T-helper 1 cell treated with Interleukin-12 subunit alpha and Interleukin-12 subunit beta and Interleukin-4 antibody, amounts not matched to agents 30 ng/mL and 1 ng/mL, for 36 hours (primary cell): ENCODE measurements at regions not wholly inside any gene's neighbourhood (a gene's known extent, or its start where the extent isn't known, plus 50 kb on each side); places are given as distances from the start of the nearest gene placed in this dataset.

Experiments
- intact Hi-C: fragments of 100-400 bp; cut with micrococcal nuclease; formaldehyde crosslinking; loops from one replicate; pipeline ENCODE4 v1.15.1; 2024

DNA sequence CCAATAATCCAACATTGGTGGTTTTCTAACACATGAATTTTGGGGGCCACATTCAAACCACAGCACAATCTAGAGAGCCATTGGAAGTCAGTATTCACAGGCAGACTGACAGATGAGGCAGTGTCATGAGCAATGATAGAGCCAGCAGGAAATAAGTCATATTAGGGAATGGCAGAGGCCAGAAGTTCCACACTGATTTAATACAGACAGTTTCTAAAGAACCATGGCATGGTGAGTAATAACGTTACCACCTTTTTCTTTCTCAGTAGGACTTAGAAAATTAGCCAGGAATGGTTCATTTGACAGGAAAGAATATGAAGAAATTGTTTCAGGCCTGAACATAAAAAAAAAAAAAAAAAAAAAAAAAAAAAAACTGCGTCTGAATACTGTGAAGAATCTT is 210.3 kb downstream of the GPAM start:
- intact Hi-C loops = no loop called here

DNA sequence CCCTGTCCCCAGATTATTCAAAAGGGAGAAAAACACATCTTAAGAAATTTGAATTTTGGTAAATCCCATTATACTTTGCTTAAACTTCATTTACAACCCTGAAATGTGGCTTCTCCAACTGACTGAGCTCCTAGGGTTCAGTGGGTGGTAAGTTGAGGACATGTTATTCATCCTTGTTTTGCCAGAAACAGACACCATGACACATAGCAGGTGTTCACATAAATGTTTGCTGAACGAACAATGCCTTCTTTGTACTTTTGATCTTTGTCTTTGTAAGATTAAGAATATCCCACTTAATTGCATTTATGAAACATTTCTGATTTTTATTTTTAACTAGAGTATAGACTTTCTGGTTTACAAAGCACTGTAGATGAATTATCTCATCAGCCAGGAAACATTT is 209.7 kb downstream of the GPAM start:
- intact Hi-C loops = no loop called here

DNA sequence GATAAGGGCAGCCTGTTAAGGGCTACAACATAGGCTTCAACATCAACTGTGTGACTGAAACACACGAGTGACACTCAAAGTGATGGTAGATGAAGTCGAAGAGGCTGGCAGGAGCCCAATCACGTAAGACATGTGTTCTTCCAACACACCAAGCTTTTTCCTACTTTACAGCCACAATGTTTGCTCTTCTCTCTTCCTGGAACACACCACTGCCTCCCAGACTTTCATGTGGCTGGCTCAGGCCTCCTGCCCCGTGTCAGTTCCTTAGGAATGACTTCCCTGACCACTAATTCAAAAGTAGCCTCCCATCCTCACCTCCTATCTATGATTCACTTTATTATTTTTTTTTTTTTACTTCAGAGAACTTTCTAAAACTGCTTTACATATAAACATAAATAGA is 209.2 kb downstream of the GPAM start:
- intact Hi-C loops = no loop called here

DNA sequence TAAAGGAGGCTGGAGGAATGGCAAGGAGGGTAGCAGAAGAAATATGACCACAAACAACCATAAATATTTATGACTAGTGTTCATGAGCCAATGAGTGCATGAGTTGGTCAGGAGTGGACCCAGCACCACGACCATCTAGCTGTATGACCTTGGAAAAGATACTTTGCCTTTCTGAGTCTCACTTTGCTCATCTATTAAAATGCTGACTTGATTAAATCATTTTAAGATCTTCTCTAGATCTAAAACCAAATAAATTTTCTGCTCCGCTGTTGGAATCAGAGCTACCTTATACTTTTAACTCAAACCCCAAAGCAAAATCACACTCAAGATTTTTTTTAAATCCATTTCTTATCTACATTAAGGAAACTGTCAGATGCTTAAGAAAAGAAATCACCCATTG is 207.0 kb downstream of the GPAM start:
- intact Hi-C loops = no loop called here

DNA sequence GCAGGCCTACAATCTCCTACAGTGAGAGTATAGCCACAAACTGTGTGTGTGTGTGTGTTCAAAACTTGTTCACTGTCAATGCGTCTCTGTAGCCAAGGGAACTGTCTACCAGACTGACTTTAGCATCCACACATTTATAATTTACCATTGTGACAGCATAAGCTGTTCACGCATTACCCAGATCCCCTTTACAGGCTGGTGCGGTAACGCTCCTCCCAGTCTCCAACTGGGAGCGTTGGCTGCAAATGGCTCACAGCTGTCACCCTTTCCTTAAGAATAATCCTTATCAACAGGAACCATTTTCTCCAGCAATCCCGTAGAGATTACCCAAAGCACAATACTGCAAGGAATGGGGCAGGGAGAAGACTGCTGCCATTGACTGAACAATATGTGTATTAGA is 199.5 kb downstream of the GPAM start:
- intact Hi-C loops = no loop called here

DNA sequence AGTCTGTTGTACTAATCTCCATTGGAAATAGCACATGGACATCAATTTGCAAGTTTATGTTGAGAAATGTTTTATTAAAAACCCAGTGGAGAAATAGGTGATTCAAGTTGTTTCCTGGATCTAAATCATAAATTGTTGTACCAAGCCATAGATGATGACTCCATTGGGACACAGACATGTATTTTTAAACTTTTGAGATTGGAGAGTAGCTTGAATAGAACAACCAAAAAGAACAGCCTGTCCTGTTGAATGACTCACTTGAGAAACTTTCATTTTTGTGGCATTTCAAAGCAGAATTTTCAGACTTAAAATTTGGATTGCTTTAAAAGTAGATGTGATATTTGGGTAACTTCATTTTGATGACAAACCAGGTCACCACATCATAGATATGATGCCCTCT is 197.5 kb downstream of the GPAM start:
- intact Hi-C loops = no loop called here

DNA sequence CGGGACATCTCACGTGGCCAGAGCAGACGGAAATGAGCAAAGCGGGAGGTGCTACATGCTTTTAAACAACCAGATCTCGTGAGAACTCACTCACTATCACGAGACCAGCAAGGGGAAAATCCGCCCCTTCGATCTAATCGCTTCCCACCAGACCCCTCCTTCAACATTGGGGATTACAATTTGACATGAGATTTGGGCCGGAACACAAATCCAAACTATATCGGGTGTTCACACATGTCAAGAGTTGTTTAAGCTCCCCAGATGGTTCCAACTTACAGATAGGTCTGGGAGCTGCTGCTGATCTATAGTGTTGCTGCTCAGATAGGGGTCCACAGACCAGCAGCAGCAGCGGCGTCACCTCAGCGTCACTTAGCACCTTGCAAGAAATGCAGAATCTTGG is 194.9 kb downstream of the GPAM start:
- intact Hi-C loops = no loop called here

DNA sequence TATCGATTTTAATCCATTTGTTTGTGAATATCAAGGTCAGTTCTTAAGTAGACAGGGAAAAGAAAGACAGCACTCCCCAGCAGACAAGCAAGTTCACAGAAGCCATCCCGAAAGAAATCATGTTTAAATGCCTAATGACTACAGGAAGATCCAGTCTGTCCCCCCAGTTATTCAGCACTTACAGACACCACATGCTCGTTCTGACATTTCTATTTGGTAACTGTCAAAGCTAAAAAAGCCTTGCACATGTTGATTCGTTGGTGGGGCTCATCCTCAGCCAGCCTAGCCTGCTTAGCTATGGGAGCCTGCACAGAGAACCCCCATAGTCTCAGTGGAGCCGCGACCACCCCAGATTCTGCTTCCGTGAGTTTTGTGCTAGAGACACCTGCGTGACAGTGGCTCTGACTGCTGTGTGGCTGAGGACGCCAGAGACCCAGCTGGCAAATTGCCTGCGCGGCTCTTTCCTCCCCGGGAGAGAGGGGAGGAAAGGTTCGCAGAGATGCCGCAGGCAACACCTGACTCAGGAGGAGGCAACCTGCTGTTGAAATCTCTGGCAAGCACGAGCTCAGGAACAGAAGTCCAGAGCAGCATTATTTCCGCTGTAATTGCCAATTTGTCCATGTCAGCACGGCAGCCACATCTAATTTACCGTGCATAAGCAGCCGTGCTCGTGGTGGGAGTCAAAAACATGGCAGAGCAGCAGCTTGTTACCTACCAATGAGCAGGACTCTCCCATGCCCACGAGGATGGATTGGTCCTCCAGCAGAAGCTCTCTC is 194.2 kb downstream of the GPAM start:
- intact Hi-C loops = no loop called here

DNA sequence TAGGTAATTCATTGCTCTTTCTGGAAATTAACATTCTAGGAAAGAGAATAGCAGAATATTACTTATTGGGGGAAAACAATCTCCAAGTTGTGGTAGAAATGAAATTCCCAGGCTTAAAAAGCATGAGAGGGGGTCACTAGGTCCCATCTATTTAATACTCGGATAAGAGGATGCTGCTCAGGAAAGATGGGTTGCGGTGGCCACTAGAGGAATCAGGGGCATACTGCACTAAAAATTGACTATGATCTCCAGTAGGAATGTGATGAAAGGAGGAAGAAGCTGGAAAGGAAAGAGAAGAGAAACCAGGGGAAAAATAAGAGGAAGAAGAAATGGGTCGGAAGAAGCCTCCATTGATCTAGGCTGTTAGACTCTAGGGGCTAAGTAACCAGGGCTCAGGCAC is 192.8 kb downstream of the GPAM start:
- intact Hi-C loops = no loop called here

DNA sequence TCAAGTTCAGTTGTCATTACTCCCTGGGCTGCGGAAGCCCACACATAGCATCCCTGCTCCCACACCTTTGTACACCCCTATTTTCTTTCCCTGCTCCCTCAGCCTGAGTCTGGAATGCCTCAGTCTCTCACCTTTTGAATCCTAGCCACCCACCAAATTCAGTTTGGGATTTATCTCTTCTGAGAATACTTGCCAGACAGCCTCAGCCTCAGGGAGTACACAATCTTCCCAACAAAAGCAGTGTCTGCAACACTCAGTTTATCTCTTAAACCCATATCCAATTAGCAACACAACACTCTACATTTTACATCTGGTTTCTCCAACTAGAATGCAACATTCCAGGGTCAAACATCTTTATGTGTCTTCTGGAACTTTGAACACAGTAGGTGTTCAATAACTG is 190.2 kb downstream of the GPAM start:
- intact Hi-C loops = no loop called here

DNA sequence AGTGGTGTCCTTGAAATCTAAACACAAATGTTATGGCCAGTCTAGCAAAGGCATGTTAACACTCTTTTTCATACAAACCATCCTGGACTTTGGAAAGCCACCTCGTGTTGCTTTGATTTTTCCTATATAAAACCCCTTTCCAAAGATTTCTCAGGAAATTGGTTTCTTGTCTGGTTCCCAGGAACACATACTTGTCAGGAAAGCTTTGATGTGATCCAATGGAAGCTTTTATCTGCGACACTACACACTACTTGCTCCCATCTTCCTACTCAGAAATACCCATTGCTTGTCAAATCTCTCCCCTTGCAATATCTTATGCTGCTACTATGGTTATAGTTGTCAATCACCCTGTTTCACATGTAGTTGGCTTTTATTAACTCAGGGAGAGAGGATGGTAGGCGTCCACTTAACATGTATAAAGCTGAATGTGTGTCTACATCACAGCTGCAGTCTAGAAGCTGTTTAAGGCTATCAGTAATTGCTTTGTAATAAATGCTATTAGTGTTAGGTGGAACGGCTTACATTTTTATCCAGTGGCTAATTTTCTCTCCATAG is 189.6 kb downstream of the GPAM start:
- intact Hi-C loops = no loop called here

DNA sequence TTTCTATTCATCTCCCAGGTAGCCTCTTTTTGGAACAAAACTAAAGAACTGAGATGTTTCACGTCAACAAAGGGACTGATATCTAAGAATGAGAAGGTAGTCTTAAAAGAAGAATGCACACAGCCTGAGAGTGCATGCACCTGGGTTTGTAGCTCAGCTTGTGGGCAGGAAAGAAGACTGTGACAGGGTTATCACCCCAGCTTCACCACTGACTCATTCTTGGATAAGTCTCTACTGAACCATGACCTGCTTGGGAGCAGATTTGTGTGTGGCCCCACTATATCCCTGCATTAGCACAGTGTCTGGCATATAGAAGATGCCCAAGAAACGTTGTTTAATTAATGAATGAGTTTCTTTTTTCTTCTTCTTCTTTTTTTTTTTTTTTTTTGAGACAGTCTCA is 187.5 kb downstream of the GPAM start:
- intact Hi-C loops = no loop called here

DNA sequence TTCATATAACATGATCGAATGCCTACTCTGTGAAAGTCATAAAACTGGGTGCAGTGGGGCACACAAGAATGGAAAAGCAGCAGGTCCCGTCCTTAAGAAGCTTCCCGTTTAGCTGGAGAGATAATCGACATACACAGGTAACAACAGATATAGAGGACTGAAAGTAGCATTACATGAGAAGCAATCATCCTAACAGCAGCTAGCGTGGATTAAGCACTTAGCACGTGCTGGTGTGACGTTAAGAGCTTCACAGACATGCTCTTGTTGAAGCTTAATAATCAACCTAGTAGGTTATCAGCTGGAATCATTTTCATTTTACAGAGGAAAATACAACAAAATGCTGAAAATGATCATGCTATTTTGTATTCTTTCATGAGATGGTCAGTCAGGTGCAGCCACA is 184.8 kb downstream of the GPAM start:
- intact Hi-C loops = no loop called here

DNA sequence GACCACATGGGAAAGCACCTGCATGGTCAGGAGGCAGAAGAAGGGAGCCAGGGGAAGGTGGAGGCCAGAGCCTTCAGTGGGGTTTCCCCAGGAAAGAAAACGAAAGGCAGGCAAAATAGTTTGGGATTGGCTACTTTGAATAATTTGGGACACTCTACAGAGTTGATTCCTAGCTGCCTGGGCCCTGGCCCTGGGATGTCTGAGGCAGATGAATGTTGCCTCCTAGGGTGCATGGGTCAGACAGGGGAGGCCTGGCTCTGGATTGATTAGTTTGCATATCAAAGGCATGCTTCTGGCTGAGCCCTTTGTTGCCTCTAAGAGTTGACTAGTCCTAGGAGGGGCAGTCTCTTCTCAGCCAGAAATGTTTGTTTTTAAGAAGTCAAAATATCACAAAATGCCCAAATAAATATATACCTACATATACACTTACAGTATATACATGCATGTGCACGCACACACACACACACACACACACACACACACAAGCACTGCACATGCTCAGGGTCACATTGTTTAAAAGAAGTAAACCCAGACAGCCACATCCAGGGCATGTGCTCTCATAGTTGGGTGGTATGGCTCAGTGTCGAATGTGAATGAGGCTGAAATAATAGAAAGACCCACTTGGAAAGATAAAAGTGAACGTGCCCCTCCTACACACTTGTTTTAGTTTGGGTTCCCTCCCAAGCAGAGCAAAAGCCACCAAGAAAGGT is 184.2 kb downstream of the GPAM start:
- intact Hi-C loops = no loop called here

DNA sequence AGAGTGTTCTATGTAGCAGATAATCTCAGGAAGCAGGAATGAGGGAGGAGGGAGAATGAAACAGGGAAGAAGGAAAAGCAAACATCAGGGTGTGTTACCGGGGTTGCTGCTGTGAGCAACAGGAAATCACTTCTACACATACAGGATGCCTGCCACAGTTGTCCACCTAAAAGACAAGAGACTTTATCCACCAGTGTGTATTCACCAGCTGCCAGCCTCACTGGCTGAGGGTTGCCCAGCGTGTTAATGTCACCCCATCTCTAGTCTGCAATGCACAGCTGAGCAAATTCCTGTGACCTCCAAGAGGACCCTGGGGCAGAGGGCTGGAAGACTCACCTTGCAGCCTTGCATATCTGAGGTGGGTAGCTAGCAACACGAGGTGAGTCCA is 183.7 kb downstream of the GPAM start:
- intact Hi-C loops = no loop called here

DNA sequence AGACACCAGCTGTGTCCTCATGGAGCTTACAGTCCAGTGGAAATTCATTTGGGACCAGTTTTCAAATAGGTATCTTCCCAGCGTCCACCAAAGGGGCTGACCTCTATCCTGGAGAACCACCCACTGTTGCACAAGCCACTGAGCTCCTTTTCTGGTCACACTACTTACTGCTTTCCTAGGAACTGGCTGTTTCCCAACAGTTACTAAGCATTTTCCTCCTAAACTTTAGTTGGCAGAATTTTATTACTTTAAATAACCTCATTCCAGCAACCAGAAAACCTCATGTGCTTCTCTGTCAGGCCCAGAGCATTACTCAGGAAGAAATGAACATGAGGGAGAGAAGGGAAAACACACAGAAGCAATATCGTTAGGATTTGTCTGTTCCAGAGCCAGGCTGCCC is 183.1 kb downstream of the GPAM start:
- intact Hi-C loops = no loop called here

DNA sequence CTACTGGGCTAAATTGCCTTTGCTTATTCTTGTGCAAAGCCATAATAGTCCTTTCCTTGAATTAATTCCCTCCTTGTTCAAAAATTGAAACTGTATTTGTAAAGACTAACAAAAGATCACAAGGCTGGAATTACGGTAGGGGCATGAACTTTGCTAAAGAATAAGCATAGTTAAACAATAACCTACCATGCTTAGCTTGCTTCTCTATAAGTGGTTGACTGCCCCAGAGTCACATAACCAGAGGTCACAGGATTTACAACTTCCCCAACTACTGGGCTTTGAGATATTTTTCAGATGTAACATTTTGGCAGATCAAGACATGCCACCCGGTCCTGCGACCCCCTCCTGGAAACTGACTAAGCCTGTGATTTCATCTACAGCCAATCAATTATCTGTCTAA is 181.4 kb downstream of the GPAM start:
- intact Hi-C loops = no loop called here

DNA sequence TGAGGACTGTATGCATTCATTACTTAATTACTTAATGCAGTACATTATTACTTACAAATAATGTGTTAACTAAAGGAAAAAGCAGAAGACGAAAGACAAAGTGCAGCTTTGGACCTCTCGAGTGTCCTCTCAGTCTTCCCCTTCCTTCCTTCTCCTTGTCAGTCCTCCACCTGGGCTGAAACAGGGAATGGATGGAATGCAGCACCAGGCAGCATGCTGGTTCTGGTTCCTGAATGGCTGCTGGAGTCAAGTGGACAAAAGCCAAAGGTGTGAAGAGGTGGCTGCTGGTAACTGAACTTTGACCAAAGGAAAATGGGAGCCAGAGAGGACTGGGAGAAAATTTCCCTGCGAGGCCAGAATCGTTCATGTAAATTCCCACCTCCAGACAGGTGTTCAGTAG is 179.5 kb downstream of the GPAM start:
- intact Hi-C loops = no loop called here

DNA sequence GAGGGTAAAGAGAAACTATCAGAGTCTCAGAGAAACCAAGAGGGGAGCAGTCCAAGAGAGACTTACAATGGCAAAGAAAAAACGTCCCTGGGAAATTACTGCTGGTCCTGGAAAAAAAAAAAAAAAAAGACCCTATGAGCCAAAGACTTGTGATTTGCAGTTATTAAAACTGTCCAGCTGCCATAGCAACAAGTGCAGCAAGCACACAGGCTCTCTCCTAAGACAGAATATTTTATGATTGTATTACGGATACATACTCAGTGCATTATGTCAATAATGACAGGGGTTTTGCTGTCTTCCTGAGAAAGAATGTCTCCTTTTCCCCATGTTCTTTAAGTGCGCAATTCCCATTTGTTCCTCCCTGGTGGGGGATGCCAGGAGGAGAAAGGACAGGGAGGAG is 178.5 kb downstream of the GPAM start:
- intact Hi-C loops = no loop called here

DNA sequence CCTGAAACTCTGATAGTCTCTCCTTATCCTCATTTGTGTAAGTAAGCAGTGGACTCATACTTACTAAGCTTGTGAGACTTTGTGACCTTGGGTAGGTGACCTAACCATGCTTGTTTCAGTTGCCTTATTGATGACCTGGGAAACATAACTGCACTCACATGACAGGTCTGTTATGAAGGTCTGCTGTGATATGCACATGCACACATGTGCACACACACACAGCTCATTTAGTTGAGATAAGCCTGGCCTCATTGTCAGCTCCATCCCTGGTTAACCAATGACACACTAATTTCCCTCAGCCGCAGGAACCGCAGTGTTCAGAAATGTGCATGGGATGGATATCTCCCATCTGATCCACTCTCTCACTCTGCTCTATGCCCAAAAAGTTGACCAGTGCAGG is 177.2 kb downstream of the GPAM start:
- intact Hi-C loops = no loop called here

DNA sequence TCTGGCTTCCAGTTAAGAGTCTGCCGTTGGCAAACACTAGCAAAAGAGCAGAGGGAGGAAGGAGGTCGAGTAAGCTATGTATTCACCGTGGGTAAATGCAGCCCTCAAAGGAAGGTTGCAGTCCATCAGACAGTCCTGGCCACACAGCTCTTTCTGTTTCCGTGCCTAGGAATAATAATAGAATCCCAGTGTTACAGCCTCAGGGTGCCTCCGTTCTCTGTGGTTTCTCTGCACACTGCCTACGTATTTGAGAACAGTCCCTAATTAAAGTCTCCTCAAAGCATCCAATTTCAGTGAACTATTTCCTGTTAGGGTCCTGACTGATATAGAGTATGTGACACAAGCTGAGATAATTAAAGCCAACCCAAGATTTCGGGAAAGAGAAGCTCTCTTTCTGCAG is 176.7 kb downstream of the GPAM start:
- intact Hi-C loops = no loop called here

DNA sequence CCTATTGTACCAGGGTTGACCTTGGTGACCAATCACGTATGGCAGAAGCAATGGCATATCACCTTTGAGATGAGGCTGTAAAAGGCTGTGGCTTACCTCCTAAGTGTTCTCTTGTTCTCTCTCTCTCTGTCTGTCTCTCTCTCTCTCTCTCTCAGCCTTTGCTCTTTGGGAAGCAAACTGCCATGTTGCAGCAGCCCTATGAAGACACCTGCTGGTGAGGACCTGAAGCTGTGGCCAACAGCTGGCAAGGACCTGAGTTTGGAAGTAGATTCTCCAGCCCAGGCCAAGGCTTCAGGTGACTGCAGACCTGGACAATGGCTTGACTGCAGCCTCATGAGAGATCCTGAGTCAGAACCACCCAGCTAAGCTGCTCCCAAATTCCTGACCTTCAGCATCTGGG is 161.4 kb downstream of the GPAM start:
- intact Hi-C loops = no loop called here

DNA sequence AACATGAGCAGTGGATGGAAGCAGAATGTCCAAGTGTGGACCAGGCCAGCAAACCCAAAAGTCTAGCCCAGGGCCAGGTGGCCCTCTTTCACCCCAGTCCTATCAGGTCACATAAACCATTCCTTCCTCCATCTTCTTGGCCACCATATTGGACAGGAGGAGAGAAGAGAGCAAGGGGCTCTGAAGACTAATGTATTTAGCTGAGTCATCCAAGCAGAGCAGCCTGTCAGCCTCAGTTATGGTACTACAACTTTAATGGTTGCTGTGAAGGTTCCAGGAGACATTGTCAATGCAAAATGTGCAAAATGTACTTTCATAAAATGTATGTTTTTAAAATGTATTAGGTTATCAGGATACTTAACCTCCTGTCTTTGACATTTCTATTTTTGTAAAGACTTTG is 159.5 kb downstream of the GPAM start:
- intact Hi-C loops = no loop called here
